ENCODE measurements at regions not wholly inside any gene's neighbourhood (a gene's known extent, or its start where the extent isn't known, plus 50 kb on each side); places are given as distances from the start of the nearest gene placed in this dataset.

- FAIRE-seq (no peak), DNase-seq (no peak)
- no peaks in the 10 kb centered on the region for H3K9me3 ChIP-seq (ENCODE audit: control insufficient read depth in 2 of 2, insufficient read depth in 1 of 2, low read depth in 1 of 2, low read length in 1 of 2)
- H3K4me1 ChIP-seq (ENCODE audit: control insufficient read depth in 3 of 3, insufficient read depth in 2 of 3, low read depth in 1 of 3, low read length in 2 of 3): no peaks in the 10 kb centered on the region
- no peak overlapping the region for H3K27ac ChIP-seq (ENCODE audit: low read depth in 1 of 3, low read length in 2 of 3)
- no peak overlapping the region for H3K4me3 ChIP-seq (ENCODE audit: low read depth in 1 of 3, low read length in 3 of 3)
- WGBS, 3 donors: 86 to 92% (median 89%) methylated on average over 2 of the region's 2 CpGs
- peaks cover 0 to 15% (median 11%) of the 10 kb centered on the region in 3 donors for H3K27me3 ChIP-seq (ENCODE audit: control insufficient read depth in 3 of 3, insufficient read depth in 3 of 3, low read length in 3 of 3)
- H3K36me3 ChIP-seq (ENCODE audit: control insufficient read depth in 3 of 3, insufficient read depth in 2 of 3, low read depth in 1 of 3, low read length in 3 of 3): no peaks in the 10 kb centered on the region
These were observed 223.7 kb downstream of the FOXL1 start for GRCh38 chr16:86802013-86802412.

GRCh38 chr16:86805188-86805587, 226.8 kb downstream of the FOXL1 start:
- Histone ChIP-seq H3K36me3 (ENCODE audit: control insufficient read depth in 3 of 3, insufficient read depth in 2 of 3, low read depth in 1 of 3, low read length in 3 of 3) (no peaks in the 10 kb centered on the region), H3K27ac (ENCODE audit: low read depth in 1 of 3, low read length in 2 of 3) (no peak overlapping the region), H3K9me3 (ENCODE audit: control insufficient read depth in 2 of 2, insufficient read depth in 1 of 2, low read depth in 1 of 2, low read length in 1 of 2) (no peaks in the 10 kb centered on the region), H3K27me3 (ENCODE audit: control insufficient read depth in 3 of 3, insufficient read depth in 3 of 3, low read length in 3 of 3) (peaks cover 0 to 26% (median 6%) of the 10 kb centered on the region in 3 donors), H3K4me1 (ENCODE audit: control insufficient read depth in 3 of 3, insufficient read depth in 2 of 3, low read depth in 1 of 3, low read length in 2 of 3) (no peaks in the 10 kb centered on the region), H3K4me3 (ENCODE audit: low read depth in 1 of 3, low read length in 3 of 3) (no peak overlapping the region)
- WGBS, 3 donors: 63 to 84% (median 75%) methylated on average over 6 of the region's 6 CpGs
- DNase-seq (no peak), FAIRE-seq (no peak)

GRCh38 chr16:86806181-86806837, 228.0 kb downstream of the FOXL1 start:
- no peak for DNase-seq
- Histone ChIP-seq H3K36me3 (ENCODE audit: control insufficient read depth in 3 of 3, insufficient read depth in 2 of 3, low read depth in 1 of 3, low read length in 3 of 3) (no peaks in the 10 kb centered on the region), H3K9me3 (ENCODE audit: control insufficient read depth in 2 of 2, insufficient read depth in 1 of 2, low read depth in 1 of 2, low read length in 1 of 2) (no peaks in the 10 kb centered on the region), H3K4me3 (ENCODE audit: low read depth in 1 of 3, low read length in 3 of 3) (no peak overlapping the region), H3K27ac (ENCODE audit: low read depth in 1 of 3, low read length in 2 of 3) (no peak overlapping the region), H3K27me3 (ENCODE audit: control insufficient read depth in 3 of 3, insufficient read depth in 3 of 3, low read length in 3 of 3) (peaks cover 0 to 29% (median 3%) of the 10 kb centered on the region in 3 donors), H3K4me1 (ENCODE audit: control insufficient read depth in 3 of 3, insufficient read depth in 2 of 3, low read depth in 1 of 3, low read length in 2 of 3) (no peaks in the 10 kb centered on the region)
- 80 to 87% (median 82%) methylated on average over 20 of the region's 20 CpGs for WGBS, 3 donors
- no peak for FAIRE-seq

GRCh38 chr16:86806838-86807351, 228.5 kb downstream of the FOXL1 start:
- Histone ChIP-seq H3K27me3 (ENCODE audit: control insufficient read depth in 3 of 3, insufficient read depth in 3 of 3, low read length in 3 of 3) (peaks cover 0 to 29% (median 3%) of the 10 kb centered on the region in 3 donors), H3K36me3 (ENCODE audit: control insufficient read depth in 3 of 3, insufficient read depth in 2 of 3, low read depth in 1 of 3, low read length in 3 of 3) (no peaks in the 10 kb centered on the region), H3K4me1 (ENCODE audit: control insufficient read depth in 3 of 3, insufficient read depth in 2 of 3, low read depth in 1 of 3, low read length in 2 of 3) (no peaks in the 10 kb centered on the region), H3K4me3 (ENCODE audit: low read depth in 1 of 3, low read length in 3 of 3) (no peak overlapping the region), H3K27ac (ENCODE audit: low read depth in 1 of 3, low read length in 2 of 3) (no peak overlapping the region), H3K9me3 (ENCODE audit: control insufficient read depth in 2 of 2, insufficient read depth in 1 of 2, low read depth in 1 of 2, low read length in 1 of 2) (no peaks in the 10 kb centered on the region)
- no peak for FAIRE-seq
- 37 to 45% (median 39%) methylated on average over 22 of the region's 22 CpGs for WGBS, 3 donors
- no peak for DNase-seq

- DNase-seq: no peak
- Histone ChIP-seq H3K27me3 (ENCODE audit: control insufficient read depth in 3 of 3, insufficient read depth in 3 of 3, low read length in 3 of 3) (peaks cover 0 to 29% (median 3%) of the 10 kb centered on the region in 3 donors), H3K4me3 (ENCODE audit: low read depth in 1 of 3, low read length in 3 of 3) (no peak overlapping the region), H3K27ac (ENCODE audit: low read depth in 1 of 3, low read length in 2 of 3) (no peak overlapping the region), H3K9me3 (ENCODE audit: control insufficient read depth in 2 of 2, insufficient read depth in 1 of 2, low read depth in 1 of 2, low read length in 1 of 2) (no peaks in the 10 kb centered on the region), H3K36me3 (ENCODE audit: control insufficient read depth in 3 of 3, insufficient read depth in 2 of 3, low read depth in 1 of 3, low read length in 3 of 3) (no peaks in the 10 kb centered on the region), H3K4me1 (ENCODE audit: control insufficient read depth in 3 of 3, insufficient read depth in 2 of 3, low read depth in 1 of 3, low read length in 2 of 3) (no peaks in the 10 kb centered on the region)
- WGBS, 3 donors: 81 to 85% (median 83%) methylated on average over 18 of the region's 18 CpGs
- no peak for FAIRE-seq
These were observed 230.6 kb downstream of the FOXL1 start for GRCh38 chr16:86808863-86809444.

- no peaks in the 10 kb centered on the region for H3K9me3 ChIP-seq (ENCODE audit: control insufficient read depth in 2 of 2, insufficient read depth in 1 of 2, low read depth in 1 of 2, low read length in 1 of 2)
- no peak overlapping the region for H3K4me3 ChIP-seq (ENCODE audit: low read depth in 1 of 3, low read length in 3 of 3)
- H3K27ac ChIP-seq (ENCODE audit: low read depth in 1 of 3, low read length in 2 of 3): no peak overlapping the region
- H3K36me3 ChIP-seq (ENCODE audit: control insufficient read depth in 3 of 3, insufficient read depth in 2 of 3, low read depth in 1 of 3, low read length in 3 of 3): no peaks in the 10 kb centered on the region
- DNase-seq: no peak
- WGBS, 3 donors: 54 to 72% (median 59%) methylated on average over 8 of the region's 8 CpGs
- H3K27me3 ChIP-seq (ENCODE audit: control insufficient read depth in 3 of 3, insufficient read depth in 3 of 3, low read length in 3 of 3): peaks cover 0 to 27% (median 0%) of the 10 kb centered on the region in 3 donors
- FAIRE-seq: no peak
- H3K4me1 ChIP-seq (ENCODE audit: control insufficient read depth in 3 of 3, insufficient read depth in 2 of 3, low read depth in 1 of 3, low read length in 2 of 3): no peaks in the 10 kb centered on the region
These were observed 231.2 kb downstream of the FOXL1 start for GRCh38 chr16:86809458-86809955.

GRCh38 chr16:86810062-86810461, 231.7 kb downstream of the FOXL1 start:
- no peaks in the 10 kb centered on the region for H3K9me3 ChIP-seq (ENCODE audit: control insufficient read depth in 2 of 2, insufficient read depth in 1 of 2, low read depth in 1 of 2, low read length in 1 of 2)
- H3K27ac ChIP-seq (ENCODE audit: low read depth in 1 of 3, low read length in 2 of 3): no peak overlapping the region
- no peaks in the 10 kb centered on the region for H3K36me3 ChIP-seq (ENCODE audit: control insufficient read depth in 3 of 3, insufficient read depth in 2 of 3, low read depth in 1 of 3, low read length in 3 of 3)
- WGBS, 3 donors: 82 to 87% (median 84%) methylated on average over 2 of the region's 2 CpGs
- no peaks in the 10 kb centered on the region for H3K4me1 ChIP-seq (ENCODE audit: control insufficient read depth in 3 of 3, insufficient read depth in 2 of 3, low read depth in 1 of 3, low read length in 2 of 3)
- peaks cover 0 to 26% (median 0%) of the 10 kb centered on the region in 3 donors for H3K27me3 ChIP-seq (ENCODE audit: control insufficient read depth in 3 of 3, insufficient read depth in 3 of 3, low read length in 3 of 3)
- FAIRE-seq: no peak
- H3K4me3 ChIP-seq (ENCODE audit: low read depth in 1 of 3, low read length in 3 of 3): no peak overlapping the region
- DNase-seq: no peak

GRCh38 chr16:86812363-86812970, 234.1 kb downstream of the FOXL1 start:
- Histone ChIP-seq H3K4me1 (ENCODE audit: control insufficient read depth in 3 of 3, insufficient read depth in 2 of 3, low read depth in 1 of 3, low read length in 2 of 3) (no peaks in the 10 kb centered on the region), H3K36me3 (ENCODE audit: control insufficient read depth in 3 of 3, insufficient read depth in 2 of 3, low read depth in 1 of 3, low read length in 3 of 3) (no peaks in the 10 kb centered on the region), H3K9me3 (ENCODE audit: control insufficient read depth in 2 of 2, insufficient read depth in 1 of 2, low read depth in 1 of 2, low read length in 1 of 2) (no peaks in the 10 kb centered on the region), H3K27me3 (ENCODE audit: control insufficient read depth in 3 of 3, insufficient read depth in 3 of 3, low read length in 3 of 3) (peaks cover 0 to 18% (median 0%) of the 10 kb centered on the region in 3 donors), H3K4me3 (ENCODE audit: low read depth in 1 of 3, low read length in 3 of 3) (no peak overlapping the region), H3K27ac (ENCODE audit: low read depth in 1 of 3, low read length in 2 of 3) (no peak overlapping the region)
- no peak for FAIRE-seq
- 36 to 58% (median 44%) methylated on average over 2 of the region's 2 CpGs for WGBS, 3 donors
- DNase-seq: no peak

Measured in small intestine (tissue), 7 donors.